GM12865 (cell line): ENCODE measurements at regions not wholly inside any gene's neighbourhood (a gene's known extent, or its start where the extent isn't known, plus 50 kb on each side); places are given as distances from the start of the nearest gene placed in this dataset.
"Not testable (repeated sequence)": the region's sequence is repeated elsewhere in the genome, so short reads cannot be mapped to it uniquely, and the experiment has no call there.

ENCODE experiments used
- DNase-seq: peaks from one replicate; pipeline ENCODE4 v3.0.0; 2010; ENCODE audit warnings: low read depth
- H3K4me3 ChIP-seq: 2 replicates; pipeline ENCODE4 v1.5.1; 2011; ENCODE audit warnings: mild to moderate bottlenecking, low read depth, low read length, control low read depth
- CTCF ChIP-seq: IDR thresholded peaks from 2 replicates; pipeline ENCODE4 v1.5.1; 2011; ENCODE audit warnings: low read length, control low read depth, low read depth, inconsistent platforms; ENCODE audit not compliant: insufficient read depth; ENCODE audit errors: missing control alignments

DNA sequence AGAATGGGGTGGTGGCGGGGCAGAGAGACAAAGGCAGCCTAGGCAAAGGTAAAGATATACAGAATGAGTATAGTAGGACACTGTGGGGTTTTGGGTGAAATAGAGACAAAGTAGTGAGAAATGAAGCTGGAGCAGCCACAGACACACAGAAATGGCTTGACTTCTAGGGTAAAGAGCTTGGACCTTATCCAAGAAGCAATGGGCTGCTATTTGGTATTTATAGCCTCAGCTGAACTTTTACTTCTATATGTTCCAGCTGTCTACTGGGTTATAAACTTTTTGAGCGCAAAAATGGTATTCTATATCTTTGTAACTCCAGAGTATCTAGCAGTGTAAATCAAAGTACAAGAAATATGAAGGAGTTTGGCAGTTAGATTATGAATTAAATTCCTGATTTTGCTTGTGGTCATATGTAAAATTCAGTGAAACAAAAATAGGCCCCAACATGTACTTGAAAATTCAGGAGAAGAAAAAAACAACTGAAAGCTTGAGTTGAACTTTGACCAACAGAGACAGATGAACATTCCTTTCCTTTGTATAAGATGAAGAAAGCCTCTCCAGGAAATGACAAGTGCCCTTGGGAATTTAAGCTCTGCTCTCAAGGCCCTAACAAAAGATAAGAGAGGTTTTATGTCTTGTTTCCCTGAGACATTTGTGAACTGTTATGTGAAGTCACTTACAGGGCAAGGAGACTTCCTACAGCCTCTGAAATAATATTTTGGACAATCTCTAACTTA, 64.6 kb upstream of the XIST start:
- no peak for TF ChIP-seq CTCF
- no peak overlapping the region for H3K4me3 ChIP-seq
- DNase-seq: no peak

DNA sequence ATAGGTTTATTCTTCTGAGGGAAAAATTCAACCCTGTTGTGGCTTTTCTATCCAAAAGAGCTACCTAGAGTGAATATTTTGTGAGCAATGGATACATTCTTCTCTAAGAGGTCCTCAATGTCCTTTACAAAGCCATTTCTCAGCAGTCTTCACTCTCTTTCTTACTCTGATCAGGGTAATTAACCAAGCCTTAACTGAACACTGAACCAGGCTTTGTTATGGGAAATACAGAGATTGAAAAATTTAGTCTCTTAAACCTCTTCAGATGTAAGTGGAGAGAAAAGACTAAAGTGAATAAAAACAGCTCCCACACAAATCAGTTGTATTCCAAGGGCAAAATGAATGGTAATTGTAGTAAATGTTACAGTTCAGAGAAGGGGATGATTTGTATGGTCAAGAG, 64.0 kb upstream of the XIST start:
- no peak for TF ChIP-seq CTCF
- no peak for DNase-seq
- no peak overlapping the region for H3K4me3 ChIP-seq

DNA sequence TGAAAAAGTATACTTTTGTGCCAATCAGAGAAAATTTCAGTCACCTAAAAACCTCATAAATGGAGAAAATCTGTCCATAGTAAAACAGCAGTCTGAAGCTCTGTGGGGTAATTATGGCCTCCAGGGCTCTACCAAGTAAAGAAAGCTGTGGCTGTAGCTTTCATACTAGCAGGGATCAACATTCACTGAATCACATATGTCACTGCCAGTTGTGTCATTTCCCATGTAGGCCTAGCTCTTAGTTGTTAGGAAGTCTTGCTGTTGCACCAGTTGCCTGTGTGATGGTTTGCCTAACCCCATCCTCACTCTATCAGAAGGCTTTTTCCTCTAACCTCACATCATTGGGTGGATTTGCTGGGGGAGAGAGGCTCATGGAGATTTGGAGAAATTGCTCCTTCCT, 62.3 kb upstream of the XIST start:
- H3K4me3 ChIP-seq, DNase-seq: not testable (repeated sequence)

GRCh38 chrX:73913580-73913979, 61.1 kb upstream of the XIST start:
- no peak overlapping the region for H3K4me3 ChIP-seq
- no peak for DNase-seq
- no peak for TF ChIP-seq CTCF

DNA sequence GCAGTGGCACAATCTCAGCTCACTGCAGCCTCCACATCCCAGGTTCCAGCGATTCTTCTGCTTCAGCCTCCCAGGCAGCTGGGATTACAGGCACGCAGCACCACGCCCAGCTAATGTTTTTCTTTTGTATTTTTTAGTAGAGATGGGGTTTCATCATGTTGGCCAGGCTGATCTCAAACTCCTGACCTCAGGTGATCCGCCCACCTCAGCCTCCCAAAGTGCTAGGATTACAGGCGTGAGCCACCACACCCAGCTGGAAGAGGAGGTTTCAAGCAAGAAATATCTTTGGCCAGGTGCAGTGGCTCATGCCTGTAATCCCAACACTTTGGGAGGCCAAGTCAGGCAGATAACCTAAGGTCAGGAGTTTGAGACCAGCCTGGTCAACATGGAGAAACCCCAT, 59.4 kb upstream of the XIST start:
- not testable (repeated sequence) for DNase-seq, H3K4me3 ChIP-seq

DNA sequence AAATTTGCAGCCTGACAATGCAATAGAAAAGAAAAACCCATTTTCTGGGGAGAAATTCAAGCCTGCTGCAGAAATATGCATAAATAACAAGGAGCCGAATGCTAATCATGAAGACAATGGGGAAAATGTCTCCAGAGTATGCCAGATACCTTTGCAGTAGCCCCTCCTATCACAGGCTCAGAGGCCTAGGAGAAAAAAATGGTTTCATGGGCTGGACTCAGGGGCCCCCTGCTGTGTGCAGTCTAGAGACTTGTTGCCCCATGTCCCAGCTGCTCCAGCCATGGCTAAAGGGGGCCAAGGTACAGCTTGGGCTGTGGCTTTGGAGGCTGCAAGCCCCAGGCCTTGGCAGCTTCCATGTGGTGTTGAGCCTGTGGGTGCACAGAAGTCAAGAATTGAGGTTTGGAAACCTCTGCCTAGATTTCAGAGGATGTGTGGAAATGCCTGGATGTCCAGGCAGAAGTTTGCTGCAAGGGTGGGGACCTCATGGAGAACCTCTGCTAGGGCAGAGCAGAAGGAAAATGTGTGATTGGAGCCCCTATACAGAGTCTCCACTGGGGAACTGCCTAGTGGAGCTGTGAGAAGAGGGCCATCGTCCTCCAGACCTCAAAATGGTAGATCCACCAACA, 53.3 kb upstream of the XIST start:
- not testable (repeated sequence) for DNase-seq, H3K4me3 ChIP-seq

GRCh38 chrX:73903941-73904340, 51.4 kb upstream of the XIST start:
- DNase-seq: no peak
- no peak for TF ChIP-seq CTCF
- H3K4me3 ChIP-seq: no peak overlapping the region
